Brain microvascular endothelial cell (primary cell): ENCODE measurements at regions not wholly inside any gene's neighbourhood (a gene's known extent, or its start where the extent isn't known, plus 50 kb on each side); places are given as distances from the start of the nearest gene placed in this dataset.
"Not testable (repeated sequence)": the region's sequence is repeated elsewhere in the genome, so short reads cannot be mapped to it uniquely, and the experiment has no call there.

Experiments
- DNase-seq: peaks from one replicate; pipeline ENCODE4 v3.0.0-alpha.2; 2020
- H3K27ac ChIP-seq: fragments of 250-450 bp; sonication (Bioruptor Pico); 2 replicates; pipeline ENCODE4 v1.5.1; 2020; ENCODE audit warnings: mild to moderate bottlenecking, moderate library complexity
- H3K27me3 ChIP-seq: fragments of 250-450 bp; sonication (Bioruptor Pico); replicated peaks from 2 replicates; pipeline ENCODE4 v1.5.1; 2020; ENCODE audit warnings: mild to moderate bottlenecking
- H3K36me3 ChIP-seq: fragments of 250-450 bp; sonication (Bioruptor Pico); replicated peaks from 2 replicates; pipeline ENCODE4 v1.5.1; 2020; ENCODE audit warnings: mild to moderate bottlenecking
- H3K4me3 ChIP-seq: 2 replicates; pipeline ENCODE4 v1.5.1; 2011; ENCODE audit warnings: low read depth, mild to moderate bottlenecking, control low read depth, low read length, moderate library complexity
- CTCF ChIP-seq: IDR thresholded peaks from 2 replicates; pipeline ENCODE4 v1.5.1; 2011; ENCODE audit warnings: low read depth, mild to moderate bottlenecking, moderate library complexity, low read length, control low read depth, inconsistent platforms; ENCODE audit errors: missing control alignments
- in situ Hi-C: cut with HindIII; loops from 2 replicates; pipeline ENCODE4 v1.10.0; 2017; ENCODE audit warnings: low sequenced_read_pairs, low pct_ligation_motif_present

DNA sequence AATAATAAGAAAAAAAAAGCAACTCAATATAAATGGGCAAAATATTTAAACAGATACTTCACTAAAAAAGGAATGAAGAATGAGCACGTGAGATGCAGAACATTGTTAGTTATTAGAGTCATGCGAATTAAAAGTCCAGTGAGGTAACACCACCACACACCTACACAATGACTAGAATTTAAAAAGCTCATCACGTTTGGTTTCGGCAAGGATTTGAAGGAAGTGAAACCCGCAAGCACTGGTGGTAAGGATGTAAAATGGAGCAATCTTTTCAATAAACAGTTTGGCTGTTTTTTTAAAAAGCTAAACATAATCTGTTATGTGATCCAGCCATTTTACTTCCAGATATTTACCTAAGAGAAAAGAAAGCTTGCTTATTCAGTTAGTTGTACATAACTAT lies 1181.6 kb upstream of the CELF4 start:
- Histone ChIP-seq H3K36me3 (no peaks in the 10 kb centered on the region), H3K27ac (no peak overlapping the region), H3K27me3 (no peaks in the 10 kb centered on the region), H3K4me3 (no peak overlapping the region)
- DNase-seq = no peak
- TF ChIP-seq CTCF = no peak
- in situ Hi-C loops = no loop called here

DNA sequence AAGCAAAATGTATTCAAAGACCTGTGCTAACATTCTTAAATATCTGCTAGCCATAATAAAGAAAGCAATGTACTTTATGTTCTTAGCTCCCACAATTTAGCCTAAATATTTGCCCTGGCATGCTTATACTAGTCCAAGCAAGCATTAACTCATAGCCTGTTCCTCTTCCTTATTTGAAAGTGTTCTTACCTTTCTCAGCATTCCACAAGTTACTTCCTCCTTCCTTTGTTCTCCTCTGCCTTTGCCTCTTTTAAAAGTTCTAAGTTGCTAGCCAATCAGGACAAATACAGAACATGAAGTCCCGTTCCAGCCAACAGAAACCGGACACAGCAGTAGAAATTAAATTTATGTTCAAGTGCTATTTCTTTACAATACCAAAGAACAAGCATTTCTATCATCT lies 1154.6 kb upstream of the CELF4 start:
- H3K27me3 ChIP-seq, H3K4me3 ChIP-seq, H3K27ac ChIP-seq, H3K36me3 ChIP-seq, in situ Hi-C loops, DNase-seq: not testable (repeated sequence)

- DNase-seq = no peak
- TF ChIP-seq CTCF = no peak
- no peaks in the 10 kb centered on the region for H3K36me3 ChIP-seq
- H3K4me3 ChIP-seq = no peak overlapping the region
- no peaks in the 10 kb centered on the region for H3K27me3 ChIP-seq
- H3K27ac ChIP-seq = no peak overlapping the region
- in situ Hi-C loops = no loop called here
Measured at GRCh38 chr18:38718365-38718901, 1152.8 kb upstream of the CELF4 start.

DNA sequence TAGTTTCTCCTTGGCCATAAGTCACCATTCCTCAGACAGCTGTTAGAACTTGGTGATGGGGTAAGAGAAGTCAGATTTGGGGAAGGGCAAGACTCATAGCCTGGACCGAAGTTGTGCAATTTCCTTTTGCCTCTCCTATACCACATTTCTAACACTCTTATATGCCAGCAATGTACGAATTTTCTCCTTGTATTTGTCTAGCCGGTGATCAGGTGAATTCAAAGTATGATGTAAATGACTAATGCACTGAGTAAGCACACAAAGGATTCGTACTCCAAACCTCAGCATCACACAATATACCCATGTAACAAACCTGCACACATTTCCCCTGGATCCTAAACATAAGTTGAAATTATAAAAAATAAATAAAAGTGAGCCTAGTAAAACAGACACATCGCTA lies 1143.5 kb upstream of the CELF4 start:
- no peak for DNase-seq
- no peaks in the 10 kb centered on the region for H3K36me3 ChIP-seq
- TF ChIP-seq CTCF = no peak
- H3K4me3 ChIP-seq = no peak overlapping the region
- no peaks in the 10 kb centered on the region for H3K27me3 ChIP-seq
- no peak overlapping the region for H3K27ac ChIP-seq
- in situ Hi-C loops = no loop called here

GRCh38 chr18:38706373-38706772 lies 1140.8 kb upstream of the CELF4 start:
- no peaks in the 10 kb centered on the region for H3K27me3 ChIP-seq
- in situ Hi-C loops = no loop called here
- no peak for TF ChIP-seq CTCF
- H3K4me3 ChIP-seq = no peak overlapping the region
- H3K36me3 ChIP-seq = no peaks in the 10 kb centered on the region
- no peak for DNase-seq
- H3K27ac ChIP-seq = no peak overlapping the region

DNA sequence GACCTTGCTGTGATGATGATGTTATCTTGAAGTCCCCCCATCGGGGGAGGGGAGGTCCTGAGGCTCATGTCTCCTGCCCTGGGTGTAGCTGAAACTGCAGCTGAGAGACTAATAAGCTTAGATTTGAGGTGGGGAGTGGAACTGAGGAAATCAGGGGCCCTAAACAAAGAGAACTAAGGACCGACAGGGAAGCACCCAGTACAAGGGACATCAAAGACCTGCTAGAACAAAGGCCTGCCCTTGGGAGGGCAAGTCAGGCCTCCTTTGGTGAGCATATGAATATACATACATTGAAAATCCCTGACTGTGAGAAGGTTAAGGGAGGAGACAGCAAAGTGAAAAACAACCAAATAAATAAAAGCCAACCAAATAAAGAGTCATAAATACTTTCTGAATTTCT lies 1132.5 kb upstream of the CELF4 start:
- H3K4me3 ChIP-seq = no peak overlapping the region
- in situ Hi-C loops = no loop called here
- no peak overlapping the region for H3K27ac ChIP-seq
- no peak for TF ChIP-seq CTCF
- no peaks in the 10 kb centered on the region for H3K27me3 ChIP-seq
- H3K36me3 ChIP-seq = no peaks in the 10 kb centered on the region
- no peak for DNase-seq
